GM18517 (cell line): ENCODE measurements at regions not wholly inside any gene's neighbourhood (a gene's known extent, or its start where the extent isn't known, plus 50 kb on each side); places are given as distances from the start of the nearest gene placed in this dataset.
"Not testable (repeated sequence)": the region's sequence is repeated elsewhere in the genome, so short reads cannot be mapped to it uniquely, and the experiment has no call there.

ENCODE experiments used
- ATAC-seq: cut with Tn5 transposase; IDR thresholded peaks from one replicate; pipeline ENCODE4 v1.9.1; 2021; ENCODE audit warnings: mild to moderate bottlenecking, moderate library complexity; ENCODE audit not compliant: unreplicated experiment

- no peak for ATAC-seq
These were observed 138.6 kb upstream of the KLF12 start for GRCh38 chr13:74272826-74273225.

- ATAC-seq: no peak
These were observed 135.8 kb upstream of the KLF12 start for GRCh38 chr13:74270018-74270417.

- no peak for ATAC-seq
These were observed 132.7 kb upstream of the KLF12 start for GRCh38 chr13:74266861-74267260.

GRCh38 chr13:74266309-74266708, 132.1 kb upstream of the KLF12 start:
- ATAC-seq: no peak

- no peak for ATAC-seq
These were observed 130.1 kb upstream of the KLF12 start for GRCh38 chr13:74264333-74264732.

- ATAC-seq: not testable (repeated sequence)
These were observed 126.2 kb upstream of the KLF12 start for GRCh38 chr13:74260420-74260819.

GRCh38 chr13:74259641-74260040, 125.4 kb upstream of the KLF12 start:
- ATAC-seq: no peak

GRCh38 chr13:74258961-74259360, 124.8 kb upstream of the KLF12 start:
- no peak for ATAC-seq

- no peak for ATAC-seq
These were observed 122.8 kb upstream of the KLF12 start for GRCh38 chr13:74256969-74257368.

- ATAC-seq: no peak
These were observed 119.0 kb upstream of the KLF12 start for GRCh38 chr13:74253161-74253560.

GRCh38 chr13:74251778-74252519, 117.7 kb upstream of the KLF12 start:
- no peak for ATAC-seq

- ATAC-seq: no peak
These were observed 116.6 kb upstream of the KLF12 start for GRCh38 chr13:74250738-74251190.

- ATAC-seq: no peak
These were observed 114.3 kb upstream of the KLF12 start for GRCh38 chr13:74248477-74248876.

- no peak for ATAC-seq
These were observed 112.3 kb upstream of the KLF12 start for GRCh38 chr13:74246487-74246886.

- no peak for ATAC-seq
These were observed 109.7 kb upstream of the KLF12 start for GRCh38 chr13:74243637-74244526.

- ATAC-seq: not testable (repeated sequence)
These were observed 107.1 kb upstream of the KLF12 start for GRCh38 chr13:74241343-74241742.

- no peak for ATAC-seq
These were observed 96.8 kb upstream of the KLF12 start for GRCh38 chr13:74230984-74231501.

GRCh38 chr13:74229242-74229641, 95.0 kb upstream of the KLF12 start:
- no peak for ATAC-seq

- no peak for ATAC-seq
These were observed 93.4 kb upstream of the KLF12 start for GRCh38 chr13:74227476-74228158.

GRCh38 chr13:74226791-74227475, 92.7 kb upstream of the KLF12 start:
- no peak for ATAC-seq

- ATAC-seq: no peak
These were observed 87.5 kb upstream of the KLF12 start for GRCh38 chr13:74221752-74222151.
